ENCODE measurements at regions not wholly inside any gene's neighbourhood (a gene's known extent, or its start where the extent isn't known, plus 50 kb on each side); places are given as distances from the start of the nearest gene placed in this dataset.

- intact Hi-C loops (cut with DNase I) = no loop called here
- TF ChIP-seq POLR2A (IDR thresholded peaks at IDR 0.05; ENCODE audit: low read depth) (no peak), POLR2AphosphoS5 (IDR thresholded peaks at IDR 0.05) (no peak), CTCF (IDR thresholded peaks at IDR 0.05) (no peak), EP300 (IDR thresholded peaks at IDR 0.05) (no peak)
- peaks cover 13 to 65% (median 54%) of the 10 kb centered on the region in 4 donors for H3K4me1 ChIP-seq
- DNase-seq (ENCODE audit: extremely low spot score) = peak; percentile 53
- H3K9me3 ChIP-seq = no peaks in the 10 kb centered on the region
- H3K27me3 ChIP-seq = no peaks in the 10 kb centered on the region
- H3K27ac ChIP-seq (replicated peaks in 1 of 4) = peak overlapping the region; percentile 68 to 79 (median 72)
- H3K4me3 ChIP-seq = no peak overlapping the region
- H3K36me3 ChIP-seq = no peaks in the 10 kb centered on the region
- 89% methylated on average over 4 of the region's 4 CpGs for WGBS
These were observed 441.0 kb upstream of the NPVF start for GRCh38 chr7:25669281-25669781.

GRCh38 chr7:25669961-25670841 is 441.9 kb upstream of the NPVF start:
- intact Hi-C loops (cut with DNase I) = loop anchor here (5.0 kb wide), 1 partner anchor 182 kb away; no protein-coding TSS in a partner anchor
- TF ChIP-seq CTCF (IDR thresholded peaks at IDR 0.05) = no peak
- peak; percentile 57 to 65 for TF ChIP-seq POLR2AphosphoS5 (IDR thresholded peaks at IDR 0.05)
- peak; percentile 23 for TF ChIP-seq EP300 (IDR thresholded peaks at IDR 0.05)
- no peak for TF ChIP-seq POLR2A (IDR thresholded peaks at IDR 0.05; ENCODE audit: low read depth)
- peak; percentile 93 for DNase-seq (ENCODE audit: extremely low spot score)

GRCh38 chr7:25671111-25671510 is 442.8 kb upstream of the NPVF start:
- Histone ChIP-seq H3K27ac (replicated peaks in 1 of 4) (peak overlapping the region; percentile 68 to 79 (median 72)), H3K4me3 (no peak overlapping the region)
- intact Hi-C loops (cut with DNase I) = loop anchor here (5.0 kb wide), 1 partner anchor 181 kb away; no protein-coding TSS in a partner anchor

More at GRCh38 chr7:25669961-25670841, 441.9 kb upstream of the NPVF start:
- H3K27ac ChIP-seq (replicated peaks in 1 of 4) = peak overlapping the region; percentile 68 to 79 (median 72)
- no peak overlapping the region for H3K4me3 ChIP-seq
- H3K36me3 ChIP-seq = no peaks in the 10 kb centered on the region
- 33% methylated on average over 13 of the region's 13 CpGs for WGBS
- H3K27me3 ChIP-seq = no peaks in the 10 kb centered on the region
- no peaks in the 10 kb centered on the region for H3K9me3 ChIP-seq
- peaks cover 11 to 56% (median 45%) of the 10 kb centered on the region in 4 donors for H3K4me1 ChIP-seq

GRCh38 chr7:25672496-25672895 is 444.2 kb upstream of the NPVF start:
- no peak overlapping the region for H3K27ac ChIP-seq (replicated peaks in 1 of 4)
- TF ChIP-seq POLR2AphosphoS5 (IDR thresholded peaks at IDR 0.05) = no peak
- no peak for TF ChIP-seq CTCF (IDR thresholded peaks at IDR 0.05)
- TF ChIP-seq POLR2A (IDR thresholded peaks at IDR 0.05; ENCODE audit: low read depth) = no peak
- TF ChIP-seq EP300 (IDR thresholded peaks at IDR 0.05) = no peak
- no peaks in the 10 kb centered on the region for H3K27me3 ChIP-seq
- no peak overlapping the region for H3K4me3 ChIP-seq
- WGBS = 59% methylated on average over 5 of the region's 5 CpGs
- no peaks in the 10 kb centered on the region for H3K36me3 ChIP-seq
- intact Hi-C loops (cut with DNase I) = loop anchor here (5.0 kb wide), 1 partner anchor 180 kb away; no protein-coding TSS in a partner anchor
- H3K9me3 ChIP-seq = no peaks in the 10 kb centered on the region
- H3K4me1 ChIP-seq = peaks cover 11 to 48% (median 36%) of the 10 kb centered on the region in 4 donors
- peak; percentile 31 for DNase-seq (ENCODE audit: extremely low spot score)

More at GRCh38 chr7:25671111-25671510, 442.8 kb upstream of the NPVF start:
- Histone ChIP-seq H3K4me1 (peaks cover 11 to 53% (median 36%) of the 10 kb centered on the region in 4 donors), H3K36me3 (no peaks in the 10 kb centered on the region), H3K9me3 (no peaks in the 10 kb centered on the region), H3K27me3 (no peaks in the 10 kb centered on the region)
- 78% methylated on average over 10 of the region's 10 CpGs for WGBS
- DNase-seq (ENCODE audit: extremely low spot score) = peak; percentile 87
- TF ChIP-seq POLR2AphosphoS5 (IDR thresholded peaks at IDR 0.05) = peak in 1 of 2 donors; percentile 7
- no peak for TF ChIP-seq POLR2A (IDR thresholded peaks at IDR 0.05; ENCODE audit: low read depth)
- no peak for TF ChIP-seq CTCF (IDR thresholded peaks at IDR 0.05)
- TF ChIP-seq EP300 (IDR thresholded peaks at IDR 0.05) = no peak
